ENCODE measurements at regions not wholly inside any gene's neighbourhood (a gene's known extent, or its start where the extent isn't known, plus 50 kb on each side); places are given as distances from the start of the nearest gene placed in this dataset.

DNA sequence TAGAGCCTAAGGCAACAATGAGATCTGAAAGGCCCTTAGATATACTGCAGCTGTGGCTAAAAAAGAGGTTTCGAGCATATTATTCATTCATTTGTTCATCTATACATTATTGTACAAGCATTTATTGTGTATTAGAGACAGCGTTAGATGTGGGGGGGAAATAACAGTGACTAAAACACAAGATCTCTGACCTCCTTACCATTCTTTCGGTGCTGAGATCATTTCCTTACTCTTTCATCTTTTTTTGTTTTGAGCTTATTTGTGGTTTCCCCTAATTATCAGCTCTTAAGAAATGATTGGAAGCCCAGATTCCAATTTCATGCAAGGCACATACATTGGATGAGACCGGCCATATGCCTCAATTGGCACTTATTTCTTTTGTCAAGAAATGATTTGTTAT, 113.2 kb downstream of the SEC61B start:
- DNase-seq (ENCODE audit: insufficient read length) (no peak), FAIRE-seq (no peak)
- TF ChIP-seq TAF1 (IDR thresholded peaks at IDR 0.05; ENCODE audit: borderline replicate concordance, low read depth, low read length): no peak

DNA sequence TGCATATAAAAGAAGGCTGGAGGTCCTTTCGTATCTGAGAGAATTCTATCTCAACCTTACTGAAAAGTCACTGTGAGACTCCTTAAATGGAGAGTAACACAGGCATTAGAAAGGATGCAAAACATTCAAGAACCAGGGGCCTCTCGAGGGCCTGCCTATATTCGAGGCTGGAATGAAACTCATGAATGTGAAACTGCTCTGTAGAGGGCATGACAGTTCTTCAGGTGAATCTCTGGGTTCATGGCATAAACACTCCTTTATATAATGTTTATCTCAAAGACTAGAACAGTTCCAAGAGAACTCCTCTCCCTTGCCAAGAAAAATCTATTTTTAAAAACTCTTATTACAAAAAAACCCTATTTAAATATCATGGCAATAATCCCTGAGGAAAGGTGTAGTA, 113.9 kb downstream of the SEC61B start:
- FAIRE-seq: no peak

DNA sequence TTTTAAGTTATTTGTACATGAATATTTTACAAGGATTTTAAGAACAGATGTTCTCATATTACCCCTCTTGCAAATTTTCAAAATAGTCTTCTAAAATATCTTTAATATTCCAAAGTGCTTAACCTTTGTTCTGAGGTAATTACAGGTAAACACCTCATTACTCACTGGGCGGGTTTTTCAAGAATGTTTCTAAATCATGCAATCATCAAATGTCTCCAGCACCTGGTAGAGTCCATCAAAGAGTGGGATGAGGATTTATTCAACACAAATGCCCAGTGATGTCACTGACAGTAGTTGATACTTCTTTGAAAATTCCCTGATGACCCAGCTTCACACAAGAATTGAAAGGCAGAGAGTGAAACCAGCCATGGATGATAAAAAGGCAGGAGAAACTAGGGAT, 114.4 kb downstream of the SEC61B start:
- no peak for FAIRE-seq
- DNase-seq (ENCODE audit: insufficient read length): no peak

More for the DNA sequence above, 113.9 kb downstream of the SEC61B start:
- DNase-seq (ENCODE audit: insufficient read length): no peak
- TF ChIP-seq POLR2A (IDR thresholded peaks at IDR 0.05; ENCODE audit: low read depth, low read length) (no peak), POLR2AphosphoS5 (IDR thresholded peaks at IDR 0.05; ENCODE audit: low read depth, low read length) (no peak), TAF1 (IDR thresholded peaks at IDR 0.05; ENCODE audit: borderline replicate concordance, low read depth, low read length) (no peak)

DNA sequence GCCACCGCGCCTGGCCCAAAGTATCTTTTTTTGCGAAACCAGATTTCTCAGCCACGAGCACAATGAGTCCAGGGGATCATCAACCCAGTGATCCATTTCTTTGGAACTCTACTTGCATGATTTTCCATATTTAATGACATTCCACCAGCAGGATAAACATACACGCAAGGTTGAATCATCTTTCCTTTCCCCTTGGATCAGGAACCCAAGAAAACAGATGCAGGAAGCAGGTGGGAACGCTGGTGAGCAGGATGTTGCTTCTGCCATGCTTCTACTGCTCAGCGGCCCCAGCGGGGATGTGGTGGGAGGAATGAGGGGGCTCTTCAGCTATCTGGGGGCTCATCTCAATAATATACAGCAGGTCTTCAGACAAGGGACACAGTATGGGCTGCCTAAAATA, 118.2 kb downstream of the SEC61B start:
- no peak for TF ChIP-seq POLR2AphosphoS5 (IDR thresholded peaks at IDR 0.05; ENCODE audit: low read depth, low read length)
- no peak for FAIRE-seq

More for the DNA sequence above, 114.4 kb downstream of the SEC61B start:
- TF ChIP-seq POLR2A (IDR thresholded peaks at IDR 0.05; ENCODE audit: low read depth, low read length) (no peak), POLR2AphosphoS5 (IDR thresholded peaks at IDR 0.05; ENCODE audit: low read depth, low read length) (no peak), TAF1 (IDR thresholded peaks at IDR 0.05; ENCODE audit: borderline replicate concordance, low read depth, low read length) (no peak)

DNA sequence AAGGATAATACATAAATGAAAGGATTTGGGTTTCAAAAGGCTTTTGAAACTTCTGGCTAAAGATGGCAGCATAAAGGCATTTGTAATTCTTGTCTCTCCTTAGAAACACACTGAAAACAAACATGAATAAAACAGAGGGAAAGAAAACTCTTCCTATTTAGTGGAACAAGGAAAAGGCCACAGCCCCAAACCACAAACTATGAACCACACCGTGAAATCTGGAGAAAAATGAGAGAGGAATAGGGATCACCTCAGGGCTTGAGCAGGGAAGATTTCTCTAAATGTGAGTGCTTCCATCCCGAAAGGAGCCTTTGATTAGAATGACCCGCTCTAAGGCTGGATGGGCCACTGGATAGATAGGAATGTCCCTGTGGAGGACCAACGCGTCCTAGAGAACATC, 119.6 kb downstream of the SEC61B start:
- FAIRE-seq: no peak
- no peak for DNase-seq (ENCODE audit: insufficient read length)
- TF ChIP-seq POLR2A (IDR thresholded peaks at IDR 0.05; ENCODE audit: low read depth, low read length) (no peak), POLR2AphosphoS5 (IDR thresholded peaks at IDR 0.05; ENCODE audit: low read depth, low read length) (no peak), TAF1 (IDR thresholded peaks at IDR 0.05; ENCODE audit: borderline replicate concordance, low read depth, low read length) (no peak)

More for the DNA sequence above, 118.2 kb downstream of the SEC61B start:
- DNase-seq (ENCODE audit: insufficient read length): no peak

DNA sequence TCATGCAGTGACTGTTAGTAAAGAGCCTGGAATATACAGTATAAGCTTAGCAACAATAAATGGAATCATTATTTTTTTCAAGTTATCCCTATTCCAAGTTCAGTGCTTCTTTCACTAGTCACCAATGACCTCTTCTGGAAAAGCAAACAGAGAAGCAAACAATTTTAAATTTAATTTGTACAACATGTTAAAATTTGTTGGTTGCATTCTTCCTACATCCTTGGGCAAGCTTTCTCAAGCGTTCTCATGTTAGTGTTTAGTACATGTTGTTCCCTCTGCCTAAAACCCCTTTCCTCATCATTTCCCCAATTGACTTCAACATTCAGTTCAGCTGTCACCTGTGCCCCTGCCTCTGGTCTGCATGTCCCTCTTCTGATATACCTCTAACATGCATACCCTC, 123.4 kb downstream of the SEC61B start:
- FAIRE-seq (no peak), DNase-seq (ENCODE audit: insufficient read length) (no peak)
- TF ChIP-seq TAF1 (IDR thresholded peaks at IDR 0.05; ENCODE audit: borderline replicate concordance, low read depth, low read length): no peak
- no peak for TF ChIP-seq POLR2A (IDR thresholded peaks at IDR 0.05; ENCODE audit: low read depth, low read length)
- TF ChIP-seq POLR2AphosphoS5 (IDR thresholded peaks at IDR 0.05; ENCODE audit: low read depth, low read length): no peak

DNA sequence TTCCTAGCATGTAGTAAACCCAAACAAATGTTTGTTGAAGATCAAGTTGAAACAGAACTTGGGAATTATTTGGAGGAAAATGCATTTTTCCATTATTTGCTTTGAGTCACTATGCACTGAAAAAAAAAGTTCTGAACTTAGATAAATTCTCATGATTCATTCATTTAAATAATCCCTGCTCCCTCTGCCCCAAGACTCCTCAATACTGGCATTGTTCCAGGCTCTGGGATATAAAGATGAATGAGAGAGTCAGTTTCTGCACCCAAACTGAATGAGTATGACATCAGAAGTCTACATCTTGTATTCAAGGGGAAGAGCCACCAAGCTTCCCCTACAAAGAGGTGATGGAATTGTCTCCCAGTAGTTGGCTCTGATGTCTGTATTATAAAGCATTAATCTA, 123.9 kb downstream of the SEC61B start:
- FAIRE-seq (no peak), DNase-seq (ENCODE audit: insufficient read length) (no peak)
- TF ChIP-seq POLR2AphosphoS5 (IDR thresholded peaks at IDR 0.05; ENCODE audit: low read depth, low read length) (no peak), TAF1 (IDR thresholded peaks at IDR 0.05; ENCODE audit: borderline replicate concordance, low read depth, low read length) (no peak), POLR2A (IDR thresholded peaks at IDR 0.05; ENCODE audit: low read depth, low read length) (no peak)

DNA sequence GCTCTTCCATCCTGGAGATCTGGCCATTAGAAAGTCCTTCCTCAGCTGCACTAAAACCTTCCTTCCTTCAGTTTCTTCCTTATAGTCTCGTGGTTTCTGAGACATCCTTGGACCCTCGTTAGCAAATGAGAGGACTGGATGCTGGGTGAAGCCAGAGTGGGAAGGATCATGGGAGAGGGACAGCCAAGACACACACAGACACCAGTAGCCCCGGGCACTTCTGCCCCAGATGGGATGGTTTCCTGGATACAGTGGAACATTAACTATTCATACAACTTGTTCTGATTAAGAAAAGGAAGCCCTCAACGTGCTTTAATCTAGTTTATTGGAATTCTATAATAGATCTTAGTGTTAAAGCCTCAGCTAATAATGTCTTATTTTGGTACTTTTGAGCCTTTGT, 125.5 kb downstream of the SEC61B start:
- FAIRE-seq: no peak

DNA sequence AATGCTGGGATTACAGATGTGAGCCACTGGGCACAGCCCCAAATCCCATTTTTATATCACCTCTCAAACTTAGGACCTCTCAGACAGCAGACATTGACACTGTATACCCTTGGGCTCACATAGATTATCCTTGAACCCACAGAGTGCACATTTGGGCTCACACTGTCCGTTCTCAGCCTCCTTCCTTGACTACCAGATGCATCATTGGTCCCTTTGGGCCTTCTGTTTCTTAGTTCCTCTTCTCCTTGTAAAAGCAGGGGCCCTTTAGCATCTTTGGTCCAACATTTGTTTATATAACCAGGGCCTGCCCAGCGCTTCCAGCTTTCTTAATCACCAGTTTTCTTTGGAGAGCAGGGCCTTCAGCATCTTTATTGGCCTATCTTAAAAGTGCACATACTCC, 126.2 kb downstream of the SEC61B start:
- no peak for FAIRE-seq
- TF ChIP-seq POLR2AphosphoS5 (IDR thresholded peaks at IDR 0.05; ENCODE audit: low read depth, low read length): no peak
- no peak for TF ChIP-seq POLR2A (IDR thresholded peaks at IDR 0.05; ENCODE audit: low read depth, low read length)
- no peak for TF ChIP-seq TAF1 (IDR thresholded peaks at IDR 0.05; ENCODE audit: borderline replicate concordance, low read depth, low read length)
- no peak for DNase-seq (ENCODE audit: insufficient read length)

More for the DNA sequence above, 125.5 kb downstream of the SEC61B start:
- TF ChIP-seq TAF1 (IDR thresholded peaks at IDR 0.05; ENCODE audit: borderline replicate concordance, low read depth, low read length): no peak
- DNase-seq (ENCODE audit: insufficient read length): no peak

DNA sequence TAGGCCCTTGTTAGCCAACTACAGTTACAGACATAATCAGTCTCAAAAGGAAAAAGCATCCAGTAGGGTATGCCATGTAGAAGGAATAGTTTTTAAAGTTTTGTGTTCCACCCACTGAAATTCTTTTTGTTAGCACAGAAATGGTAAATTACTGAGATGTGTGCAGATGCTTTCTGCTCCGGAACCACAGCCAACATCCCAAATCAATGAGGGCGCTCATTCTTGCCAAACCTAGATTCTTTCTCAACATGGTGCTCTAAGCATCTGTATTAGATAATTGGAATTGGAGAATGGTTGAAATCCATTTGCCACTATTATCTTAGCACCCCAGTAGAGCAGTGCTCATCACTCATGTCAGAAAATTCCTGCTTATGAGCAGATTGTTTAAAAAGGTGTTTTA, 127.8 kb downstream of the SEC61B start:
- FAIRE-seq (no peak), DNase-seq (ENCODE audit: insufficient read length) (no peak)
- TF ChIP-seq TAF1 (IDR thresholded peaks at IDR 0.05; ENCODE audit: borderline replicate concordance, low read depth, low read length) (no peak), POLR2A (IDR thresholded peaks at IDR 0.05; ENCODE audit: low read depth, low read length) (no peak)

DNA sequence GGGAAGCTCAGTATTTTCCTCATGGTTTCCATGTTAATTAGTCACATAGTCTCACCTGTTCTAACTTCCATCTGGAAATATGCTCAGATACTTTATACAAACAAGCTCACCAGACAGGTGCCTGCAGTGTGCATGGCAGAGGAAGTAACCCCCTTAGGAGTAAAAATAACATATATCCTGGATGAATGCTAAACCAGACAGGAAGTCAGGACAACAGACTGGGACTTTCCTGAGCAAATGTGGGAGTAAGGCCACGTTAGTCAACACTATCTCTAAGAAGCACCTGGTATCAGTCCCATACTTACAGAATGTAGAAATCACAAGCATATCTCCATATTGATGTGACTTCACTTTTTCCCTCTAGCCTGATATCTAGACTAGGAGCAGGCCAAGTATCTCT, 128.4 kb downstream of the SEC61B start:
- FAIRE-seq (no peak), DNase-seq (ENCODE audit: insufficient read length) (no peak)
- TF ChIP-seq TAF1 (IDR thresholded peaks at IDR 0.05; ENCODE audit: borderline replicate concordance, low read depth, low read length): no peak
- no peak for TF ChIP-seq POLR2A (IDR thresholded peaks at IDR 0.05; ENCODE audit: low read depth, low read length)

DNA sequence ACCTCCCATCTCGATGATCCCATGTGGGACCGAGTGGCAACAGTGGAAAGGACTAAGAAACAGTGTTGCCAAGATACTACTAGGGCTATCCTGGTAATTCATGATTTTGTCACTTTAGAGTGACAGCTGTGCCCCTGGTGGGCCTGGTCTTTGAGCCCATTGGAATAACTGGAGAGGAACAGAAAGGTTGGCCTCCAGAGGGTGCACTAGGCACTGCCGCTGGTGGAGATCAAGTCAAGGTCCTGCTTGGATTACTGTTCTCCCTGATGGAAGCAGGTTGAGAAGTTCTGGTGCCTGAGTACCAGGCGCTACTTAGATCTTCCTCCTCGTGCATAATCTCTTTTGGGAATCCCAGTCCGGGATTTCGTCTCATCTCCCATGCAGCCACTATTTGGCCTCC, 129.6 kb downstream of the SEC61B start:
- no peak for TF ChIP-seq POLR2AphosphoS5 (IDR thresholded peaks at IDR 0.05; ENCODE audit: low read depth, low read length)
- no peak for TF ChIP-seq TAF1 (IDR thresholded peaks at IDR 0.05; ENCODE audit: borderline replicate concordance, low read depth, low read length)
- no peak for TF ChIP-seq POLR2A (IDR thresholded peaks at IDR 0.05; ENCODE audit: low read depth, low read length)
- FAIRE-seq (no peak), DNase-seq (ENCODE audit: insufficient read length) (no peak)

DNA sequence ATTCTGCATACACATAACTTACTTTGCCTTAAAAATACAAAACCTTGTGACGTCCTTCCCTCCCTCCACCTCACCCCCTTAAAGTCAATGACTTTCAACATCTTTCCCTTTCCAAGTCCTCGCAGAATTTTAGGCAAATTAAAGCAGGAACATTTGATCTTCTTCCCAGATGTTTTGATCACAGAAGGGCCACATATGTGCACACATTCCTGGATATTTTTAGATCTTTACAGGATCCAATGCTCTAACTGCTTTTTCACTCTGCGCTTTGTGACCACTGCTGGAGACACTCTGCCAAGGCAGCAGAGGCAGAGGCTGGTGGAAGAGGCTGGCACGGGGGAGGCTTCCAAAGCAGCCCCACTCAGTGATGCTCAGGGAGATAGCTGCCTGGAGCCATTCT, 130.7 kb downstream of the SEC61B start:
- FAIRE-seq (no peak), DNase-seq (ENCODE audit: insufficient read length) (no peak)

More for the DNA sequence above, 130.7 kb downstream of the SEC61B start:
- TF ChIP-seq POLR2AphosphoS5 (IDR thresholded peaks at IDR 0.05; ENCODE audit: low read depth, low read length) (no peak), POLR2A (IDR thresholded peaks at IDR 0.05; ENCODE audit: low read depth, low read length) (no peak), TAF1 (IDR thresholded peaks at IDR 0.05; ENCODE audit: borderline replicate concordance, low read depth, low read length) (no peak)
